Breast epithelium (tissue), 4 donors: ENCODE measurements at regions not wholly inside any gene's neighbourhood (a gene's known extent, or its start where the extent isn't known, plus 50 kb on each side); places are given as distances from the start of the nearest gene placed in this dataset.
A peak's percentile ranks its signal among the peaks of the same experiment; 100 is the strongest.

Source experiments
- DNase-seq, 2 donors: peaks; one replicate each; pipeline ENCODE4 v3.0.0-alpha.2; 2019; ENCODE audit warnings: low spot score in 2 of 2
- H3K27ac ChIP-seq, 2 donors: fragments of 200-600 bp; sonication (generic) in 1 of 2; one replicate each; pipeline ENCODE4 v1.5.1; 2016 to 2019; ENCODE audit warnings: mild to moderate bottlenecking in 1 of 2
- H3K27me3 ChIP-seq, 2 donors: fragments of 200-600 bp; sonication (generic) in 1 of 2; one replicate each; pipeline versions ENCODE4 v1.5.1 to v1.6.0; 2017 to 2019; ENCODE audit warnings: control low read depth in 1 of 2, mild to moderate bottlenecking in 1 of 2
- H3K36me3 ChIP-seq: fragments of 200-600 bp; one replicate; pipeline ENCODE4 v1.5.1; 2019
- H3K4me1 ChIP-seq, 2 donors: fragments of 200-600 bp; sonication (generic); one replicate each; pipeline ENCODE4 v1.5.1; 2016 to 2019; ENCODE audit warnings: control low read depth in 1 of 2
- H3K4me3 ChIP-seq, 3 donors: fragments of 200-600 bp; sonication (generic); 1 replicate in 2 of 3; 2 replicates in 1 of 3; pipeline ENCODE4 v1.5.1; 2016 to 2019; ENCODE audit warnings: mild to moderate bottlenecking in 3 of 3, moderate library complexity in 2 of 3
- H3K9me3 ChIP-seq, 2 donors: fragments of 200-600 bp; sonication (generic) in 1 of 2; one replicate each; pipeline ENCODE4 v1.5.1; 2016 to 2019; ENCODE audit warnings: control low read depth in 1 of 2
- POLR2A ChIP-seq: fragments of 450-650 bp; IDR thresholded peaks from one replicate; pipeline ENCODE4 v1.6.1; 2016; ENCODE audit warnings: antibody characterized with exemption, mild to moderate bottlenecking, moderate library complexity
- POLR2AphosphoS5 ChIP-seq, 3 donors: sonication (generic); formaldehyde crosslinking; IDR thresholded peaks; one replicate each; pipeline ENCODE4 v1.6.1; 2017; ENCODE audit warnings: antibody characterized with exemption in 3 of 3
- intact Hi-C: fragments of 100-400 bp; cut with DNase I; formaldehyde crosslinking; loops from one replicate; pipeline ENCODE4 v1.15.1; 2023; ENCODE audit warnings: low total_unique reads
- TF ChIP-seq, protein P1 (sequence below), 3 donors: fragments of 450-650 bp; IDR thresholded peaks; one replicate each; pipeline ENCODE4 v1.5.1; 2016 to 2017; ENCODE audit warnings: antibody characterized with exemption in 3 of 3, mild to moderate bottlenecking in 3 of 3, moderate library complexity in 3 of 3

DNA sequence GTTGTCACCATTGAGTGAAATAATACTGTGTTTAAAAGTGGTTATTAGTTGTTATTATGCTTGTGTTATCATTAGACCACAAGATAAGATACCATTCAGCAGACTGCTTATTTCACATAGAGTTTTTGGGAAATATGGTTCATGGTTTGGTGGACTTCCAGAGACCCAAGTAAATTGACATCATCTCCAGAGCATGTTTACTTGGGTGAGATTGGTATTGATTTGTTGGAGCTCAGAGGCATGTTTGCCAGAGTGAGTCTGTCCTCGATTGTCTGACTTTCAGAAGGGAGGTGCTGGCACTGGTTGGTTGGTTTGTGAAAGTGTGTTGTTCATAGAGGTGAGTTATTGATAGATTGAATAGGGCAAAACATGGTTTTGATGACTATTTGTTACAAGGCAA lies 291.4 kb downstream of the TGFB2 start:
- Histone ChIP-seq H3K27ac (no peak overlapping the region), H3K27me3 (no peaks in the 10 kb centered on the region), H3K36me3 (no peaks in the 10 kb centered on the region), H3K9me3 (no peaks in the 10 kb centered on the region), H3K4me1 (no peaks in the 10 kb centered on the region), H3K4me3 (no peak overlapping the region)
- DNase-seq: no peak
- TF ChIP-seq POLR2A: no peak
- TF ChIP-seq, protein P1, sequence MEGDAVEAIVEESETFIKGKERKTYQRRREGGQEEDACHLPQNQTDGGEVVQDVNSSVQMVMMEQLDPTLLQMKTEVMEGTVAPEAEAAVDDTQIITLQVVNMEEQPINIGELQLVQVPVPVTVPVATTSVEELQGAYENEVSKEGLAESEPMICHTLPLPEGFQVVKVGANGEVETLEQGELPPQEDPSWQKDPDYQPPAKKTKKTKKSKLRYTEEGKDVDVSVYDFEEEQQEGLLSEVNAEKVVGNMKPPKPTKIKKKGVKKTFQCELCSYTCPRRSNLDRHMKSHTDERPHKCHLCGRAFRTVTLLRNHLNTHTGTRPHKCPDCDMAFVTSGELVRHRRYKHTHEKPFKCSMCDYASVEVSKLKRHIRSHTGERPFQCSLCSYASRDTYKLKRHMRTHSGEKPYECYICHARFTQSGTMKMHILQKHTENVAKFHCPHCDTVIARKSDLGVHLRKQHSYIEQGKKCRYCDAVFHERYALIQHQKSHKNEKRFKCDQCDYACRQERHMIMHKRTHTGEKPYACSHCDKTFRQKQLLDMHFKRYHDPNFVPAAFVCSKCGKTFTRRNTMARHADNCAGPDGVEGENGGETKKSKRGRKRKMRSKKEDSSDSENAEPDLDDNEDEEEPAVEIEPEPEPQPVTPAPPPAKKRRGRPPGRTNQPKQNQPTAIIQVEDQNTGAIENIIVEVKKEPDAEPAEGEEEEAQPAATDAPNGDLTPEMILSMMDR (IDR thresholded peaks at IDR 0.05): no peak
- no peak for TF ChIP-seq POLR2AphosphoS5 (IDR thresholded peaks at IDR 0.05)
- intact Hi-C loops: no loop called here

DNA sequence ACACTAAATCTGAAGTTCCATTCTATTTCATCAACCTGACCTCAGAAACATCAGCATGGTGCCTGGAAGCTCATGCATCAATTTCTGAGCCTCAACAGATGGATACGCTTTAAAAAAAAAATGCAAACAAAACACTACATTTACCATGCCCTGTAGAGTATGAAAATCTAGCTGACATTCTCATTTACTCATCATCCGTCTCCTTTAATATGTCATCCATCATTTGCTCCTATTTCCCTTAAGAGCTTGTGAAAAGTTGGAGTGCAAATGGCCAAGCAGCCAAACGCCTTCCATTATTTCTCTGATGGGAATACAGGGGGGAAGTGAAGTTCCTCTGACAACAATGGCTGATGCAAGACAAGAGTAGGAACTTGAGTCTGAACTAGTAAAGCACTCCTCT lies 295.0 kb downstream of the TGFB2 start:
- H3K27me3 ChIP-seq: no peaks in the 10 kb centered on the region
- TF ChIP-seq POLR2AphosphoS5 (IDR thresholded peaks at IDR 0.05) (no peak), POLR2A (no peak)
- TF ChIP-seq, protein P1 (IDR thresholded peaks at IDR 0.05): no peak
- H3K4me3 ChIP-seq: no peak overlapping the region
- H3K9me3 ChIP-seq: no peaks in the 10 kb centered on the region
- intact Hi-C loops: no loop called here
- H3K27ac ChIP-seq: no peak overlapping the region
- H3K36me3 ChIP-seq: no peaks in the 10 kb centered on the region
- DNase-seq: no peak
- H3K4me1 ChIP-seq: no peaks in the 10 kb centered on the region

DNA sequence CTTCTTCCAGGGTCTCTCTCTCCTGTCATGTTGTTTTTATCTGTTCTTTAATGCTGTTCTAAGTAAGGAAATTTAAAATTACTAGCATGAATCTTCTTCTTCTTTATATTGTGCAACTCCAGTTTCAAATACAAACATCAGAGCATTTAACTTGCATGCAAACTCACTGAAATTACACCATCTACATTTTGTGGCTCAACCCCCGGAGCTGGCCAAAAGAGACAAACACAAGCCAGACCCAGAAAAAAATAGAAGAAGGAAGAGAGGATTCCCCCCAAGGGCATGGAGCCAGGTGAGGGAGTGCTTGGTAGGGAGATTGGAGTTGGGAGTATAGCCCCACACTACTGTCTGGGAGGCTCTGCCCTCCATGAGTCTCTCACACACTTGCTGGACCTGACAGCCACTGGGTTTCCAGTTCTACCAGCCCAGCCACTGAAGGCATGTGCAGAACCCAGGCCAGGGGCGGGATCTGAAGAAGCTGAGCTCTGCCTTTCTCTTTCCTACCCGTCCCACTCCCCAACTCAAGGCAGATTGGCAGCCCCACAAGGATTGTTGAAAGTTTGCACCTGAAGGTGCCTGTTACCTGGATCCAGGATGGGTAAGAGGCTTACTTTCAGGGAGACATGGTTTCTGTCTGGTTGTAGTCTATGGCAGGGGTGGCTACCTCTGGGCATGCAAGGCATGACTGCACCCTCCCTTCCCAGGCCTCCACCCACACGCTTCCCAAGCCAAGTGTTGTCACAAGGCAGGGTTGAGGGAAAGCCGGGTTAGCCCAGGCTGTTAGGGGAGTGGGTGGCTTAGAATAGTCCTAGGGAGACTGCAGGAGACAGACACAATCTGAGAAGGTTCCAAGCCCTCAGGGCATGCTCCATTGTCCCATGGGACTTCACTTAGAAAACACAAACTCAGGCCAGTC lies 297.2 kb downstream of the TGFB2 start:
- DNase-seq: no peak
- Histone ChIP-seq H3K4me3 (no peak overlapping the region), H3K27ac (peak overlapping the region in 1 of 2 donors; percentile 46), H3K4me1 (no peaks in the 10 kb centered on the region), H3K36me3 (no peaks in the 10 kb centered on the region), H3K9me3 (no peaks in the 10 kb centered on the region), H3K27me3 (no peaks in the 10 kb centered on the region)
- intact Hi-C loops: no loop called here
- TF ChIP-seq POLR2AphosphoS5 (IDR thresholded peaks at IDR 0.05): no peak
- TF ChIP-seq POLR2A: no peak
- TF ChIP-seq, protein P1 (IDR thresholded peaks at IDR 0.05): no peak

DNA sequence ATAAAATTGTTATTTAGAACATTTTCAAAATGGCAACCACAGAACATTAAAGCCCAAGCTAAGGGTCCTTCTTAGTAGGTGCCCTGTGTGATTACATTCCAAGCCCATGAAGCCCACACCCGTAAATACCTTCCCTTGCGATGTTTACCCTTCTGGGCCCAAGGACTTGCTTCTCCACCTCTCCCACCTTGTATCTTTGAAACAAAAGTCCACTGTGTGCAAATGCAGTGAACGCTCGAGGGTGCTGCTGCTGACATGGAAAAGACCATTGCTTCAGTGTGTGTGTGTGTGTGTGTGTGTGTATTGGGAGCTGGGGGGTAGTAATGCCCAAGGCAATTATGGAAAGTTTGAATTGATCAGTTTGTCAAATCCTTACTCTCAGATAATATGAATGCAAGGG lies 298.1 kb downstream of the TGFB2 start:
- intact Hi-C loops: no loop called here
- H3K36me3 ChIP-seq: no peaks in the 10 kb centered on the region
- H3K4me1 ChIP-seq: no peaks in the 10 kb centered on the region
- no peak for DNase-seq
- no peak overlapping the region for H3K27ac ChIP-seq
- TF ChIP-seq POLR2A: no peak
- TF ChIP-seq, protein P1 (IDR thresholded peaks at IDR 0.05): no peak
- TF ChIP-seq POLR2AphosphoS5 (IDR thresholded peaks at IDR 0.05): no peak
- peaks cover 0 to 3% of the 10 kb centered on the region in 2 donors for H3K9me3 ChIP-seq
- no peaks in the 10 kb centered on the region for H3K27me3 ChIP-seq
- no peak overlapping the region for H3K4me3 ChIP-seq

DNA sequence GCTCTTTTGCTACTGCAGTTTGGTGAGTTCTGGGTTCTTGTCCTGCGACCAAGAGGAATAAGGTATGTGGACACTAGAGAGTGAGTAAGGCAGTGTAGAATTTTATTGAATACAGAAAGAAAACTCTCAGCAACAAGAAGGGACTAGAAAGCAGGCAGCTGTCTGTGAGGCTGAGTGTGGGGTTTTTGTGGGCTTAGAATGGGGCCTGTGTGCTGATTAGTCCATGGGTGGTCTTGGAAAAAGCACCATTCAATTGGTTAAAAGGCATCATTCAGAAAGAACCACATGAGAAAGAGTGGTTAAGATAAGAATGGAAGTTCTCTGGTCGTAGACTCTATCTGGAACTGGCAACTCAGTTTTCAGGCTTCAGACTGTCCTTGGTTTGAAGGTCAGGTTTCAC lies 298.8 kb downstream of the TGFB2 start:
- Histone ChIP-seq H3K4me1 (no peaks in the 10 kb centered on the region), H3K9me3 (peaks cover 0 to 3% of the 10 kb centered on the region in 2 donors), H3K36me3 (no peaks in the 10 kb centered on the region), H3K27me3 (no peaks in the 10 kb centered on the region), H3K27ac (no peak overlapping the region), H3K4me3 (no peak overlapping the region)
- TF ChIP-seq, protein P1 (IDR thresholded peaks at IDR 0.05): no peak
- TF ChIP-seq POLR2A: no peak
- no peak for TF ChIP-seq POLR2AphosphoS5 (IDR thresholded peaks at IDR 0.05)
- intact Hi-C loops: no loop called here
- no peak for DNase-seq
